OCI-LY3 (cell line): ENCODE measurements at regions not wholly inside any gene's neighbourhood (a gene's known extent, or its start where the extent isn't known, plus 50 kb on each side); places are given as distances from the start of the nearest gene placed in this dataset.

Experiments
- CTCF ChIP-seq: fragments of 200-600, 300-600 bp; sonication (generic); IDR thresholded peaks from 2 replicates; pipeline ENCODE4 v1.5.1; 2014; ENCODE audit warnings: antibody characterized with exemption, low read length, low read depth
- EZH2phosphoT487 ChIP-seq: fragments of 200-600 bp; shearing (Covaris generic); IDR thresholded peaks from 2 replicates; pipeline ENCODE4 v1.6.1; 2018; ENCODE audit warnings: antibody characterized with exemption, mixed run types, low read depth

GRCh38 chr5:13107537-13107936 is 837.0 kb downstream of the DNAH5 start:
- TF ChIP-seq CTCF = no peak
- no peak for TF ChIP-seq EZH2phosphoT487
